ENCODE measurements at regions not wholly inside any gene's neighbourhood (a gene's known extent, or its start where the extent isn't known, plus 50 kb on each side); places are given as distances from the start of the nearest gene placed in this dataset.

- H3K4me1 ChIP-seq (ENCODE audit: insufficient read depth, low read length, poor library complexity, severe bottlenecking), result peaks cover 11% of the 10 kb centered on the region
- H2AFZ ChIP-seq (ENCODE audit: low read length), result no peak overlapping the region
- no peaks in the 10 kb centered on the region for H3K9me2 ChIP-seq (ENCODE audit: insufficient read depth, low read length)
- H3K4me2 ChIP-seq (ENCODE audit: low read length), result no peak overlapping the region
- no peak for TF ChIP-seq EZH2phosphoT487 (IDR thresholded peaks at IDR 0.05; ENCODE audit: borderline replicate concordance, low read depth, low read length)
- TF ChIP-seq, protein P1, sequence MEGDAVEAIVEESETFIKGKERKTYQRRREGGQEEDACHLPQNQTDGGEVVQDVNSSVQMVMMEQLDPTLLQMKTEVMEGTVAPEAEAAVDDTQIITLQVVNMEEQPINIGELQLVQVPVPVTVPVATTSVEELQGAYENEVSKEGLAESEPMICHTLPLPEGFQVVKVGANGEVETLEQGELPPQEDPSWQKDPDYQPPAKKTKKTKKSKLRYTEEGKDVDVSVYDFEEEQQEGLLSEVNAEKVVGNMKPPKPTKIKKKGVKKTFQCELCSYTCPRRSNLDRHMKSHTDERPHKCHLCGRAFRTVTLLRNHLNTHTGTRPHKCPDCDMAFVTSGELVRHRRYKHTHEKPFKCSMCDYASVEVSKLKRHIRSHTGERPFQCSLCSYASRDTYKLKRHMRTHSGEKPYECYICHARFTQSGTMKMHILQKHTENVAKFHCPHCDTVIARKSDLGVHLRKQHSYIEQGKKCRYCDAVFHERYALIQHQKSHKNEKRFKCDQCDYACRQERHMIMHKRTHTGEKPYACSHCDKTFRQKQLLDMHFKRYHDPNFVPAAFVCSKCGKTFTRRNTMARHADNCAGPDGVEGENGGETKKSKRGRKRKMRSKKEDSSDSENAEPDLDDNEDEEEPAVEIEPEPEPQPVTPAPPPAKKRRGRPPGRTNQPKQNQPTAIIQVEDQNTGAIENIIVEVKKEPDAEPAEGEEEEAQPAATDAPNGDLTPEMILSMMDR (conservative IDR thresholded peaks at IDR 0.05; ENCODE audit: low read length), result no peak
- peaks cover 8% of the 10 kb centered on the region; the same call in 1 of the 2 replicates for H3K9me3 ChIP-seq (ENCODE audit: low read length)
- H3K4me3 ChIP-seq (ENCODE audit: low read depth, low read length, poor library complexity, severe bottlenecking), result no peak overlapping the region
- ChIA-PET CTCF (ENCODE audit: unreplicated experiment) (no interaction called here), POLR2A (no interaction called here)
- intact Hi-C loops (cut with micrococcal nuclease; ENCODE audit: unreplicated experiment), result no loop called here
- peaks cover 38% of the 10 kb centered on the region for H3K36me3 ChIP-seq (ENCODE audit: insufficient read depth, low read length)
- H3K79me2 ChIP-seq (ENCODE audit: insufficient read depth, low read depth, low read length), result peaks cover 64% of the 10 kb centered on the region
- peaks cover 21% of the 10 kb centered on the region for H4K20me1 ChIP-seq (ENCODE audit: insufficient read depth, low read length)
- no TSS peak for BruUV-seq (replicated peaks)
- DNase-seq (ENCODE audit: low spot score), result no peak
- H3K27ac ChIP-seq (ENCODE audit: low read depth, low read length, poor library complexity, severe bottlenecking), result no peak overlapping the region
Measured at GRCh38 chr2:134131681-134132489, 122.0 kb upstream of the MGAT5 start.

- ChIA-PET CTCF (ENCODE audit: unreplicated experiment) (no interaction called here), POLR2A (no interaction called here)
- intact Hi-C loops (cut with micrococcal nuclease; ENCODE audit: unreplicated experiment), result no loop called here
- Histone ChIP-seq H3K36me3 (ENCODE audit: insufficient read depth, low read length) (peaks cover 38% of the 10 kb centered on the region), H3K4me3 (ENCODE audit: low read depth, low read length, poor library complexity, severe bottlenecking) (no peak overlapping the region), H2AFZ (ENCODE audit: low read length) (no peak overlapping the region), H3K4me1 (ENCODE audit: insufficient read depth, low read length, poor library complexity, severe bottlenecking) (peaks cover 11% of the 10 kb centered on the region), H3K27ac (ENCODE audit: low read depth, low read length, poor library complexity, severe bottlenecking) (no peak overlapping the region), H3K79me2 (ENCODE audit: insufficient read depth, low read depth, low read length) (peaks cover 63% of the 10 kb centered on the region), H3K9me2 (ENCODE audit: insufficient read depth, low read length) (no peaks in the 10 kb centered on the region), H3K4me2 (ENCODE audit: low read length) (no peak overlapping the region), H4K20me1 (ENCODE audit: insufficient read depth, low read length) (peaks cover 20% of the 10 kb centered on the region), H3K9me3 (ENCODE audit: low read length) (peaks cover 8% of the 10 kb centered on the region; the same call in 1 of the 2 replicates)
- no TSS peak for BruUV-seq (replicated peaks)
- TF ChIP-seq, protein P1 (conservative IDR thresholded peaks at IDR 0.05; ENCODE audit: low read length), result no peak
- no peak for TF ChIP-seq EZH2phosphoT487 (IDR thresholded peaks at IDR 0.05; ENCODE audit: borderline replicate concordance, low read depth, low read length)
- no peak for DNase-seq (ENCODE audit: low spot score)
Measured at GRCh38 chr2:134132490-134132857, 121.4 kb upstream of the MGAT5 start.

DNA sequence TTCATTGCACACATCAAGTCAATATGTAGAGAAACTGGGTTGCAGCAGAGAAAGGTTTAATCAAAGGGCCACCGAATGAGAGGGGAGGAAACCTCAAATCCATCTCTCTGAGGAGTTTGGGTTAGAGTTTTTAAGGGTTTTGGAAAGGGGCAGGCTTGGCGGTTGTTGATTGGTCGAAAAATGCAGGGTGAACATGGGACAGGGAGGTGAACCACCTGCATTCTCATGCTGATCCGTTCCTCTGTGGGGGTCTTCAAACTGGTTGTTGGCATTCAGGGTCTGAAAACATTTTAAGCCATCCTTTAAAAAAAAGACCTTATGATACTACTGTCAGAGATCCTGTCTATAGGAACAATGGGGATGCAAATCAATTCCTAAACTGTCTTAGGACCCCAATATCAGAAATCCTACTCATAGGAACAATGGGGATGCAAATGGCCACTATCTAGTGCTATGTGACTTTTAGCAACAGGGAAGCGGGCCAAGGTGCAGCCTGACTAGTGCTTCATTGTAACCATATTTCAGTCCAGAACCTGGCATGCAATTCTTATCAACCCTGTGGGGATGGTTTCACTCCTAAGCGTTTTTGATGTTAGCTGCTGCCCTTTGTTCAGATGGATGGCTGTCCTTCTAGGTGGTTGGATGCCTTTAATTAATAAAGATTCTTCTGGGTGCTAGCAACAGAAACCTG lies 120.1 kb upstream of the MGAT5 start:
- TF ChIP-seq, protein P1 (conservative IDR thresholded peaks at IDR 0.05; ENCODE audit: low read length), result no peak
- TF ChIP-seq EZH2phosphoT487 (IDR thresholded peaks at IDR 0.05; ENCODE audit: borderline replicate concordance, low read depth, low read length), result no peak
- Histone ChIP-seq H2AFZ (ENCODE audit: low read length) (no peak overlapping the region), H3K4me3 (ENCODE audit: low read depth, low read length, poor library complexity, severe bottlenecking) (no peak overlapping the region), H4K20me1 (ENCODE audit: insufficient read depth, low read length) (peaks cover 19% of the 10 kb centered on the region), H3K9me2 (ENCODE audit: insufficient read depth, low read length) (no peaks in the 10 kb centered on the region), H3K4me1 (ENCODE audit: insufficient read depth, low read length, poor library complexity, severe bottlenecking) (peaks cover 10% of the 10 kb centered on the region), H3K79me2 (ENCODE audit: insufficient read depth, low read depth, low read length) (peaks cover 60% of the 10 kb centered on the region), H3K36me3 (ENCODE audit: insufficient read depth, low read length) (peaks cover 45% of the 10 kb centered on the region), H3K4me2 (ENCODE audit: low read length) (no peak overlapping the region), H3K27ac (ENCODE audit: low read depth, low read length, poor library complexity, severe bottlenecking) (no peak overlapping the region), H3K9me3 (ENCODE audit: low read length) (peaks cover 8% of the 10 kb centered on the region; the same call in 1 of the 2 replicates)
- intact Hi-C loops (cut with micrococcal nuclease; ENCODE audit: unreplicated experiment), result no loop called here
- no TSS peak for BruUV-seq (replicated peaks)
- DNase-seq (ENCODE audit: low spot score), result no peak
- ChIA-PET POLR2A (no interaction called here), CTCF (ENCODE audit: unreplicated experiment) (no interaction called here)
